ENCODE measurements at regions not wholly inside any gene's neighbourhood (a gene's known extent, or its start where the extent isn't known, plus 50 kb on each side); places are given as distances from the start of the nearest gene placed in this dataset.
"Not testable (repeated sequence)": the region's sequence is repeated elsewhere in the genome, so short reads cannot be mapped to it uniquely, and the experiment has no call there.

DNA sequence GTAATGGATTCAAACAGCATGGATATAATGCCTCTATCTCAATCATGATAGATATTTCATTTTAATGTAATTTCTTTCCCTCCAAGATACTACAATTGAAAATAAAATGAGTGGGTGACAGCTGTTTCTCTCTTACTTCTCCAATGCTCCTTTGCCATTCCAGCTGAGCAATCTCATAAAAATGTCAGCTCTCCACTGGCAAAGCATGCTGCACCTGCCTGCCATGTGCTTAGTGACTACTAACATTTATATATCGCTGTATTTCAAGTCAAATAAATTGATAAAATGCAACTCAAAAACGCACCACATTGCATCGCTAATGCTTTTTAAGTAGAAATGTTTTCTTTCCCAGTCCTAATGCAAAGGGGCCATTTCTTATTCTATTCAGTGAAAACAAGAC is 1093.9 kb downstream of the CBLN2 start:
- no peak for FAIRE-seq

- FAIRE-seq = no peak
These were observed 1100.2 kb downstream of the CBLN2 start for GRCh38 chr18:71443706-71444480.

- FAIRE-seq = no peak
These were observed 1101.4 kb downstream of the CBLN2 start for GRCh38 chr18:71442731-71443141.

DNA sequence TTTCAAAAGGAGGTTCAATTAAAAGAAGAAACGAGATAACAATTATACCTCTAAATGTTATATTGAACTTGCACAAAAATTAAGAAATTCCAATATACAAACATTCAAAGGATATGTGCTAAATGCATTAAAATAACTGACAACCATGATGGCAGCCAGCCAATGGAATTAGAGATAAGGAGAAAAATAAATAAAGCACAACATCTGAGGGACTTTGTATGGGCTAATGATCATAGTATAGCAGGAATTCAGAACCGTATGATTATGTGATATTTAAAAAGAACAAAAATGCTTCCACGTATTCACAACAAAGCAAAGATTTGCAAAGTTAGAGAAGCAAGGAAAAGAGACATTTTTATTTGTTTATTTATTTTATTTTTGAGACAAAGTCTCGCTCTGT is 1103.0 kb downstream of the CBLN2 start:
- FAIRE-seq = no peak

- FAIRE-seq = no peak
These were observed 1106.6 kb downstream of the CBLN2 start for GRCh38 chr18:71437511-71437910.

DNA sequence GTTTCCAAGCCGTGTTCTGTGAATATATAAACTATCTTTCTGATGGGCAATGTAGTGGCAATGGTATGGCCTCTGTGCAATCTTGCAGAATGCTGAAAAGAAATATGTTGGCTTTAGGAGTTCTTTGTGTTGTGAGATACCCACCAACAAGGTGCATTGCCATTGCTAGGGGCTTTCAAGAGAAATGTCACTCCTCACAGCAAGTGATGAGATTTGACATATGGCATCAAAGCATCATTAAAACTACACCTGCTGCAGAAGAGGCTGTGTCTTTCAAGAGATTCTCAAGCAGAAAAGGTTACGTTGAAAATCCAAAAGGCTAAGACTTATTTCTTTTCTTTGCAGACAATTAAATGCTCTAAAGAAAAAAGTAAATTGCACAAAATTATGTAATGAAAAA is 1110.8 kb downstream of the CBLN2 start:
- no peak for FAIRE-seq

DNA sequence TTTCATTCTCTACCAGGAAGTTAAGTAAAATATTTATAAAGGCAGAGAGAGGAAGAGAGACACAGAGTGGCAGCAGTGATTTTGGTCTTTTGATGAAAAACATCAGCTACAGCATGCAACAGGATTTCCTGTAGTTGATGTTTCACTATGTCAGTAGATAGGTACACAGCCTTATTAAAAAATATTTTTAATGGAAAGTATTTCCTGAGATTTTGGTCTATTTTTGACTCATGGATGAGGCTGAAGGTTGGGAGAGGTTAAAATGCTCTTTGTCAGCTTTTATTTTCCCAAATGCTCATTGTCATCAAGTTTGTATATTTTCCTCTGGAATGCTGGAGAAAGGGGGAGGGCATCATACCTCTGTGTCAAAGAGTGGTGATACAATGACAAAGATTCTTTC is 1112.5 kb downstream of the CBLN2 start:
- FAIRE-seq = no peak

DNA sequence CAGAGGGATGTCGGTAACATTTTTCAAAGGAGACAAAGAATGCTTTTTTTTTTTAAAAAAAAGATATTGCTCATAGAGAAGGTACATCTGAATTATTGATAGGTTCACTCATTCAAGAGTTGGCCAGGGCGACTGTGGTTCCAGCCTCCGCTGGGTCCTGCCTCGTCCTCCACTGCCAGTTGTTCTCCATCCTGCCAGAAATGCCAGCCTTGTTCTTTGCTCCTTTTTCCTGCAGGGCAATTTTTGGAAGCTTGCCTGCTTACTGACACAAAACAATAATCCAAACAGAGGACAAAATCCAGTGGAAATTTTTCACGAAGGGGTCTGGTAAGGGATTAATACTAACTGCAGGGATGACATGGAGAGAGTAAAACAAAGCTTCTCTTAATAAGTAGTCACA is 1113.0 kb downstream of the CBLN2 start:
- no peak for FAIRE-seq

GRCh38 chr18:71426441-71426840 is 1117.7 kb downstream of the CBLN2 start:
- no peak for FAIRE-seq

GRCh38 chr18:71405169-71405809 is 1116.4 kb downstream of the SOCS6 start:
- no peak for FAIRE-seq

DNA sequence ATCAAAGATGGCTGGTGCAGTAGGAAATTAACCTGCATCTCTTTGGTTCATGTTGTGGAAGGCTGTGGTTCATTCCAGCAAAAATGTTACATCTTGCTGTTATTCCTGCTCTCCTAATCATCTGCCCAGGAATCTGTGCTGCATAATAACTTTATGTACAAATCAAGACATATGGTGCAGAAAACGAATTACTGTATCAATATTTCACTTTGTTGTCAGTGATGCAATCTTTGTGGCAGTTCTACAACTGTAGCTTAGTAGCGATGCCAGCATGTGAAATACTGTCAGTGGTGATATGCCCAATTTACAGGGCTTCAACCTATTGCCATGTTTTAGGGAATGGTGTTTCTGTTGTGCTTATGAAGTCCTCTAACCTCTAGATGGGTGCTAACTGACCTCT is 1114.7 kb downstream of the SOCS6 start:
- FAIRE-seq = no peak

DNA sequence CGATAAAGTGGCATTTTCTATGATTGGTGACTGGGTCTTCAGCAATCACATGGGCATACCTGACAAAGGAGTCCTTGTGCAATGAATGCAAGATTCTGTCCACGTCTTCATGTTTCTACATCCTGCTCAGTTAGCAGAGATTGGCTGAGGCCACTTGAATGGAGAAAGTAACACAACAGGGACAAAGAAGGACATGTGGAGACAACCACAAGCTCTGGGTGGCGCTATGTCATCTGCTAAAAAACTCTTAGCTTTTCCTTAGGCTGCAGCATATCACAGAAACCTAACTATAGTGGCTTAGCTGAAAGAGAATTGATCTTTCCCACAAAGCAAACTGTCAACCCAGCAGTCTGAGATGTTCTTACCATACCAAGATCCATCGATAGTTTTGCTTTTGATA is 1109.7 kb downstream of the SOCS6 start:
- FAIRE-seq = no peak

DNA sequence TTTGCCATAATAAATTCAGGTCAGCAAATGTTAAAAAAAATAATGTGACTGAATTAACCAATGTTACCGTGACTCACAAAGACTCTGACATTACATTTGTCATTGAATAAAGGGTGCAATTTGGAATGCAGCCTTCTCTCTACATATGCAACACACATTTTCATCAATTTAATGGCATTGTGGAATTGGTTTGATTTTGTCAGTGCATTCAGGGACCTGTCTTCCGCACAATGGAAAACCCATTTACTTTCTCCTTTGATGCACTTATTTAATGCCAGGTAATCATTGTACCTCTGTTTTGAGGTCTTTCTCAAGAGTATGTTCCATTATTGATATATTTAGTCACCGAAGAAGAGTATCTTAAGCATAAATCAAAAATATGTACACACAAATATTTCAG is 1099.3 kb downstream of the SOCS6 start:
- no peak for FAIRE-seq

GRCh38 chr18:71374294-71375000 is 1085.6 kb downstream of the SOCS6 start:
- FAIRE-seq = no peak

DNA sequence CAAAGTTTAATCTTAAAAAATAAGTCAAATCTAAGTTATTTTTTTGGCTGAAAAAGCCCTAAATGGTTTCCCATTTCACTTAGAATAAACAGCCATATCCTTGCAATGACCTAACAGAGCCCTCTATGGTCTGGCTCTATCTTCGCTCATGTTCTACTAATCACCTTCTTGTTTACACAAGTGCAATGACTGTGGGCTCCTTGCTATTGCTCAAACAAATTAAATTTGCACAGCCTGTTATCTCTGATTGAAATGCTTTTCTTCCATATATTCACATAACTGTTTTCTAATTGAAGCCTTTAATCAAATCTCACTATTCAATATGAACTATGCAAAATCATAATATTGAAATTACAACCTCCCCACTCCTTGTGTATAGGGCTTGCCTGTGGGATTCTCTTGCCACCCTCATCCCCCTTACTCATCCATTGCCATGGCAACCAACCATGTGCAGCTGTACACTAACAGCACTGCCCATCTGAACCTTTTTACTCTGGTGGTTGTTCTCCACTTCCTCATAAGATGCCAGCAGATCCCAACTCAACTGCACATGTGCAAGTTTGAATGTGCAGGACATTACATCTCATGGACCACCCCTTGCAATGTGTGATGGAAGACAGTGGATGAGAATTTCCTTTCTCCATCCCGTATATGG is 1083.2 kb downstream of the SOCS6 start:
- FAIRE-seq = no peak

- FAIRE-seq = no peak
These were observed 1082.0 kb downstream of the SOCS6 start for GRCh38 chr18:71370671-71371445.

DNA sequence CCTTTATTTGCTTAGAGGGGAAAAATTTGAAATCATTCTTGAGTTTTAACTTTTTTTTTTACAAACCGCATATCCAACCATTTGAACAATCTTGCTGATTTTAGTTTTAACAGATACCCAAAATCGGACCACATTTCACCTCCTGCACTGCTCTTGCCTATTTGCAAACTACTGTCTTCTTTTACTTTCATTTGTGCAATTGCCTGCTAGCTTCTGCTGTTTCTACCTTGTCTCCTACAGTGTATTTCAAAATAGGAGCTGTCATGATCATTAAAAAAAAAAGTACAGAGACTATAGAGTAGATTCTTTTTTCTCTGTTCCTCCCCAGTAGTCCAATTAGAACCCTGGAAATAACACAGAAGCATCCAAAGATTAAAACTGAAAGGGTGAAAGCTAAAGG is 1081.2 kb downstream of the SOCS6 start:
- no peak for FAIRE-seq

- no peak for FAIRE-seq
These were observed 1073.3 kb downstream of the SOCS6 start for GRCh38 chr18:71362140-71362539.

DNA sequence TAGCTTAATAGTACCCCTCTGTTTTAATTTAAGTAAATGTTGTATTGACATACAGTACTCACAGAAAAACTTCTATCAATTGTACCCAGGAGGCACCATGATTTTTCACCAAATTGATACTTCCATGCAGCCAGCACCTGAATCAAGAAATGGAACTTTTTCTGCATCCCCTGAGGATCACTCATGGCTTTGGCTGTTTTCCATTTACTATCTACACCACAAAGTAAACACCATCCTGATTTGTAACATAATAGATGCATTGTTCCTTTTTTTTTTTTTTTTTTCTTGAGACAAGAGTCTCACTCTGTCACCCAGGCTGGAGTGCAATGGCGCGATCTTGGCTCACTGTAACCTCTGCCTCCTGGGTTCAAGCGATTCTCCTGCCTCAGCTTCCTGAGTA is 1066.8 kb downstream of the SOCS6 start:
- not testable (repeated sequence) for FAIRE-seq

DNA sequence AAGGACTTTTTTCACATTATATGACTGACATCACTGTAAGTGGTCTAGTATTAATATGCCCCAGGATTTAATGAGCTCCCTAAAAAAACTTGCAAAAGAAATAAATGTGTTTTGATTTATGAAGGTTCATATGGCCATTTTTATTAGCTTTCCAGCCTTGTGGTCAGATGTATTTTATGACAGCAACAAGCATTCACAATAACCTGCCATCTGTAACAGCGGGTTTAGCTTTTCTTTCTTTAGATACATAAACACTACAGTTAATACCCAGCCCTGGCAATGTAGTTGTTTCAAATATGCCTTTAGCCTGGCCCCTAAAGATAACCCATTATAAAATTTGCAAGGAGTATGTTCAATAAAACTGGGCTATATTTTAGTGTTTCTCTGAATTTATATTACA is 1063.8 kb downstream of the SOCS6 start:
- FAIRE-seq = no peak

- FAIRE-seq = no peak
These were observed 1047.8 kb downstream of the SOCS6 start for GRCh38 chr18:71336576-71337210.

DNA sequence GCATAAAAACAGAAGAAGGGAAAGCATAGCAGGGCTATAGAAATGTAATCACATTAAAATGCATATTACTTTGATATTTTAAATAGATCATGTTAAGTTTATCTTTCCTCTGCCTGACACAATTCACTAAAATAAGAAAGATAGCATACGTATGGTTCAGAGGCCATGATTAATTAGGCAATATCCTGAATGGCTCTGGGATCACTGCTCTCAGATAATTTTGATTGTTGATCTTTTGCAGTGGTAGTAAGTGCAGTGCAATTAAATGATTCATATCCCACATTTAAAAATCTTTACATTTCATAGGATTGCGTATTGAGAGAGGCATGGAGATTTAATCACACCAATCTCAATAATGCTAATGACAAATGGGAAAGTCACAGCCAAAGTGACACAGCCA is 1040.7 kb downstream of the SOCS6 start:
- no peak for FAIRE-seq
